ENCODE measurements at regions not wholly inside any gene's neighbourhood (a gene's known extent, or its start where the extent isn't known, plus 50 kb on each side); places are given as distances from the start of the nearest gene placed in this dataset.

- no peak for ATAC-seq
- TF ChIP-seq ESRRG (CRISPR knock-in tag; IDR thresholded peaks at IDR 0.05) (no peak), ISL1 (CRISPR knock-in tag; IDR thresholded peaks at IDR 0.05) (no peak), CSDC2 (CRISPR knock-in tag; IDR thresholded peaks at IDR 0.05) (no peak), POU6F1 (CRISPR knock-in tag; IDR thresholded peaks at IDR 0.05; ENCODE audit: borderline replicate concordance, low read depth) (no peak), ZNF8 (CRISPR knock-in tag; IDR thresholded peaks at IDR 0.05) (no peak), ZFP3 (CRISPR knock-in tag; IDR thresholded peaks at IDR 0.05) (no peak), TOX (CRISPR knock-in tag; IDR thresholded peaks at IDR 0.05; ENCODE audit: borderline replicate concordance) (no peak), ZC3H10 (CRISPR knock-in tag; IDR thresholded peaks at IDR 0.05) (no peak), PPARA (CRISPR knock-in tag; IDR thresholded peaks at IDR 0.05; ENCODE audit: borderline replicate concordance) (no peak), RARB (CRISPR knock-in tag; IDR thresholded peaks at IDR 0.05) (no peak), SNAI2 (CRISPR knock-in tag; IDR thresholded peaks at IDR 0.05) (no peak), GLIS3 (CRISPR knock-in tag; IDR thresholded peaks at IDR 0.05) (no peak), ZFP30 (CRISPR knock-in tag; IDR thresholded peaks at IDR 0.05) (no peak), TCF4 (CRISPR knock-in tag; IDR thresholded peaks at IDR 0.05; ENCODE audit: borderline replicate concordance) (no peak), OSR1 (CRISPR knock-in tag; IDR thresholded peaks at IDR 0.05) (no peak)
- TF ChIP-seq, protein P1, sequence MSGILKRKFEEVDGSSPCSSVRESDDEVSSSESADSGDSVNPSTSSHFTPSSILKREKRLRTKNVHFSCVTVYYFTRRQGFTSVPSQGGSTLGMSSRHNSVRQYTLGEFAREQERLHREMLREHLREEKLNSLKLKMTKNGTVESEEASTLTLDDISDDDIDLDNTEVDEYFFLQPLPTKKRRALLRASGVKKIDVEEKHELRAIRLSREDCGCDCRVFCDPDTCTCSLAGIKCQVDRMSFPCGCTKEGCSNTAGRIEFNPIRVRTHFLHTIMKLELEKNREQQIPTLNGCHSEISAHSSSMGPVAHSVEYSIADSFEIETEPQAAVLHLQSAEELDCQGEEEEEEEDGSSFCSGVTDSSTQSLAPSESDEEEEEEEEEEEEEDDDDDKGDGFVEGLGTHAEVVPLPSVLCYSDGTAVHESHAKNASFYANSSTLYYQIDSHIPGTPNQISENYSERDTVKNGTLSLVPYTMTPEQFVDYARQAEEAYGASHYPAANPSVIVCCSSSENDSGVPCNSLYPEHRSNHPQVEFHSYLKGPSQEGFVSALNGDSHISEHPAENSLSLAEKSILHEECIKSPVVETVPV (CRISPR knock-in tag; IDR thresholded peaks at IDR 0.05) = no peak
- TF ChIP-seq, protein P2, sequence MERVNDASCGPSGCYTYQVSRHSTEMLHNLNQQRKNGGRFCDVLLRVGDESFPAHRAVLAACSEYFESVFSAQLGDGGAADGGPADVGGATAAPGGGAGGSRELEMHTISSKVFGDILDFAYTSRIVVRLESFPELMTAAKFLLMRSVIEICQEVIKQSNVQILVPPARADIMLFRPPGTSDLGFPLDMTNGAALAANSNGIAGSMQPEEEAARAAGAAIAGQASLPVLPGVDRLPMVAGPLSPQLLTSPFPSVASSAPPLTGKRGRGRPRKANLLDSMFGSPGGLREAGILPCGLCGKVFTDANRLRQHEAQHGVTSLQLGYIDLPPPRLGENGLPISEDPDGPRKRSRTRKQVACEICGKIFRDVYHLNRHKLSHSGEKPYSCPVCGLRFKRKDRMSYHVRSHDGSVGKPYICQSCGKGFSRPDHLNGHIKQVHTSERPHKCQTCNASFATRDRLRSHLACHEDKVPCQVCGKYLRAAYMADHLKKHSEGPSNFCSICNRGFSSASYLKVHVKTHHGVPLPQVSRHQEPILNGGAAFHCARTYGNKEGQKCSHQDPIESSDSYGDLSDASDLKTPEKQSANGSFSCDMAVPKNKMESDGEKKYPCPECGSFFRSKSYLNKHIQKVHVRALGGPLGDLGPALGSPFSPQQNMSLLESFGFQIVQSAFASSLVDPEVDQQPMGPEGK (CRISPR knock-in tag; IDR thresholded peaks at IDR 0.05; ENCODE audit: borderline replicate concordance) = no peak
- TF ChIP-seq, protein P3, sequence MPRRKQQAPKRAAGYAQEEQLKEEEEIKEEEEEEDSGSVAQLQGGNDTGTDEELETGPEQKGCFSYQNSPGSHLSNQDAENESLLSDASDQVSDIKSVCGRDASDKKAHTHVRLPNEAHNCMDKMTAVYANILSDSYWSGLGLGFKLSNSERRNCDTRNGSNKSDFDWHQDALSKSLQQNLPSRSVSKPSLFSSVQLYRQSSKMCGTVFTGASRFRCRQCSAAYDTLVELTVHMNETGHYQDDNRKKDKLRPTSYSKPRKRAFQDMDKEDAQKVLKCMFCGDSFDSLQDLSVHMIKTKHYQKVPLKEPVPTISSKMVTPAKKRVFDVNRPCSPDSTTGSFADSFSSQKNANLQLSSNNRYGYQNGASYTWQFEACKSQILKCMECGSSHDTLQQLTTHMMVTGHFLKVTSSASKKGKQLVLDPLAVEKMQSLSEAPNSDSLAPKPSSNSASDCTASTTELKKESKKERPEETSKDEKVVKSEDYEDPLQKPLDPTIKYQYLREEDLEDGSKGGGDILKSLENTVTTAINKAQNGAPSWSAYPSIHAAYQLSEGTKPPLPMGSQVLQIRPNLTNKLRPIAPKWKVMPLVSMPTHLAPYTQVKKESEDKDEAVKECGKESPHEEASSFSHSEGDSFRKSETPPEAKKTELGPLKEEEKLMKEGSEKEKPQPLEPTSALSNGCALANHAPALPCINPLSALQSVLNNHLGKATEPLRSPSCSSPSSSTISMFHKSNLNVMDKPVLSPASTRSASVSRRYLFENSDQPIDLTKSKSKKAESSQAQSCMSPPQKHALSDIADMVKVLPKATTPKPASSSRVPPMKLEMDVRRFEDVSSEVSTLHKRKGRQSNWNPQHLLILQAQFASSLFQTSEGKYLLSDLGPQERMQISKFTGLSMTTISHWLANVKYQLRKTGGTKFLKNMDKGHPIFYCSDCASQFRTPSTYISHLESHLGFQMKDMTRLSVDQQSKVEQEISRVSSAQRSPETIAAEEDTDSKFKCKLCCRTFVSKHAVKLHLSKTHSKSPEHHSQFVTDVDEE (CRISPR knock-in tag; IDR thresholded peaks at IDR 0.05) = no peak
- TF ChIP-seq, protein P4, sequence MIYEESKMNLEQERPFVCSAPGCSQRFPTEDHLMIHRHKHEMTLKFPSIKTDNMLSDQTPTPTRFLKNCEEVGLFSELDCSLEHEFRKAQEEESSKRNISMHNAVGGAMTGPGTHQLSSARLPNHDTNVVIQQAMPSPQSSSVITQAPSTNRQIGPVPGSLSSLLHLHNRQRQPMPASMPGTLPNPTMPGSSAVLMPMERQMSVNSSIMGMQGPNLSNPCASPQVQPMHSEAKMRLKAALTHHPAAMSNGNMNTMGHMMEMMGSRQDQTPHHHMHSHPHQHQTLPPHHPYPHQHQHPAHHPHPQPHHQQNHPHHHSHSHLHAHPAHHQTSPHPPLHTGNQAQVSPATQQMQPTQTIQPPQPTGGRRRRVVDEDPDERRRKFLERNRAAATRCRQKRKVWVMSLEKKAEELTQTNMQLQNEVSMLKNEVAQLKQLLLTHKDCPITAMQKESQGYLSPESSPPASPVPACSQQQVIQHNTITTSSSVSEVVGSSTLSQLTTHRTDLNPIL (CRISPR knock-in tag; IDR thresholded peaks at IDR 0.05; ENCODE audit: low read depth) = no peak
Measured at GRCh38 chr4:41874873-41875272, 60.4 kb upstream of the TMEM33 start.

GRCh38 chr4:41874398-41874797, 60.8 kb upstream of the TMEM33 start:
- ATAC-seq = no peak
- TF ChIP-seq TCF4 (CRISPR knock-in tag; IDR thresholded peaks at IDR 0.05; ENCODE audit: borderline replicate concordance) (no peak), ARNTL (CRISPR knock-in tag; IDR thresholded peaks at IDR 0.05; ENCODE audit: borderline replicate concordance, low read depth) (no peak), ZC3H10 (CRISPR knock-in tag; IDR thresholded peaks at IDR 0.05) (no peak), ZFP30 (CRISPR knock-in tag; IDR thresholded peaks at IDR 0.05) (no peak), CSDC2 (CRISPR knock-in tag; IDR thresholded peaks at IDR 0.05) (no peak), ESRRG (CRISPR knock-in tag; IDR thresholded peaks at IDR 0.05) (no peak), ZFP3 (CRISPR knock-in tag; IDR thresholded peaks at IDR 0.05) (no peak), PPARA (CRISPR knock-in tag; IDR thresholded peaks at IDR 0.05; ENCODE audit: borderline replicate concordance) (no peak), POU6F1 (CRISPR knock-in tag; IDR thresholded peaks at IDR 0.05; ENCODE audit: borderline replicate concordance, low read depth) (no peak), GLIS3 (CRISPR knock-in tag; IDR thresholded peaks at IDR 0.05) (no peak), SNAI2 (CRISPR knock-in tag; IDR thresholded peaks at IDR 0.05) (no peak), OSR1 (CRISPR knock-in tag; IDR thresholded peaks at IDR 0.05) (no peak), ZNF8 (CRISPR knock-in tag; IDR thresholded peaks at IDR 0.05) (no peak)
- TF ChIP-seq, protein P1 (CRISPR knock-in tag; IDR thresholded peaks at IDR 0.05) = no peak
- TF ChIP-seq, protein P2 (CRISPR knock-in tag; IDR thresholded peaks at IDR 0.05; ENCODE audit: borderline replicate concordance) = no peak
- TF ChIP-seq, protein P3 (CRISPR knock-in tag; IDR thresholded peaks at IDR 0.05) = no peak

Measured in SK-N-SH treated with all-trans-retinoic acid at 6 μM for 48 hours (cell line).